ENCODE measurements at regions not wholly inside any gene's neighbourhood (a gene's known extent, or its start where the extent isn't known, plus 50 kb on each side); places are given as distances from the start of the nearest gene placed in this dataset.

DNA sequence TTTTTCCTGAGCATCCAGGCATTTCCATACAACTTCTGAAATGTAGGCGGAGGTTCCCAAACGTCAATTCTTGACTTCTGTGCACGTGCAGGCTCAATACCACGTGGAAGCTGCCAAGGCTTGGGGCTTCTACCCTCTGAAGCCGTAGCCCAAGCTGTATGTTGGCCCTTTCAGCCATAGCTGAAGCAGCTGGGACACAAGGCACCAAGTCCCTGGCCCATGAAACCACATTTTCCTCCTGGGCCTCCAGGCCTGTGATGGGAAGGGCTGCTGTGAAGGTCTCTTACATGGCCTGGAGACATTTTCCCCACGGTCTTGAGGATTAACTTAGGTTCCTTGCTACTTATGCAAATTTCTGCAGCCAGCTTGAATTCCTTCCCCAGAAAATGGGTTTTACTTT, 103.6 kb downstream of the NREP start:
- Histone ChIP-seq H3K36me3 (ENCODE audit: insufficient read depth, low read length) (no peaks in the 10 kb centered on the region), H3K9me3 (replicated peaks; ENCODE audit: low read length) (no peaks in the 10 kb centered on the region), H3K4me3 (ENCODE audit: low read length) (no peak overlapping the region), H3K27me3 (ENCODE audit: control insufficient read depth, insufficient read depth, low read length) (no peaks in the 10 kb centered on the region), H3K4me2 (ENCODE audit: low read length) (no peak overlapping the region), H3K4me1 (ENCODE audit: control insufficient read depth, insufficient read depth, low read length) (no peaks in the 10 kb centered on the region), H3K9ac (ENCODE audit: low read depth, low read length) (no peak overlapping the region)

DNA sequence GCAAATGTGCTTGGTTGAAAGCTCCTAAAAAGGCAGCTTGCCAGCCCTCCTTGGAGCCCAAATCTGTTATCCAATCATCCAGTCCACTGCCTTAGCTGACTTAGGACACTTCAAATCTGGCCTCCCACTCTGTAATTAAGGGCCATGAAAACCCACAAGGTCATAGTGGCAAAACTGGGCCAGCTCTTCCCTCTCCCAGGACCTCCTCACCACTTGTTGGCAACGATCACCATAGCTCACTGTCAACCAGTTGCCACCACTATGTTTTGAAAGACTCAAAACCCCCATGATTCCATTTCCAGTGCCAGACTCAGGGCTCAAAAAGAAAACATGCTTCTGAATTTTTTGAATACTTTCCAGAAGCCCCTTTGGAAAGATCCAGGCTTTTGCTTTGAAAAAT, 107.5 kb downstream of the NREP start:
- no peaks in the 10 kb centered on the region for H3K27me3 ChIP-seq (ENCODE audit: control insufficient read depth, insufficient read depth, low read length)
- H3K4me2 ChIP-seq (ENCODE audit: low read length) = no peak overlapping the region
- no peaks in the 10 kb centered on the region for H3K9me3 ChIP-seq (replicated peaks; ENCODE audit: low read length)
- H3K9ac ChIP-seq (ENCODE audit: low read depth, low read length) = no peak overlapping the region
- H3K4me3 ChIP-seq (ENCODE audit: low read length) = no peak overlapping the region
- no peaks in the 10 kb centered on the region for H3K4me1 ChIP-seq (ENCODE audit: control insufficient read depth, insufficient read depth, low read length)
- H3K36me3 ChIP-seq (ENCODE audit: insufficient read depth, low read length) = no peaks in the 10 kb centered on the region

DNA sequence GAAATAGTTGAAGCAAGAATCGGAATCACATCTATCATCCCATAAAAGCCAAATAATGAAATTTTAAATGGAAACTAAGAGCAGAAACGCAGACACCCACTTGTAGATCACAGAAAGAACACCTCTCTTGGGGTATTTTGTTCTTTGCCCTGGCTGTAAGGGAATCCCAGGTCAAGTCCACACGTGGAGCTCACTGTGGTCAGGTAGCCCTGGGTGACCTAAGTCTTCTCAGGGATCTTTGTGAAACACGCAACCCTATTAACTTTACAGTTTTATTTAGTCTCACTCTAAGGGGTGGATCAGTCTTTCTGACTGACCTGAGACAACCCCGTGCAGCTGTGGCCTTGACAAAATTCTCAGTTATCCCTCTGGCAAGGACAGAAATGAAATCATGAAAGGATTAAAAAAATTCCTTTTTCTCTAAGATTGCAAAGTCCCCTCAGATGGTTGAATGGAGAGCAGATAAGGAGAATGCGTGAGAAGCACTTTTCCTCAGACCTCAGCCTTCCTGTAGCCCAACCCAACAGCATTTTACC, 111.6 kb downstream of the NREP start:
- H3K9ac ChIP-seq (ENCODE audit: low read depth, low read length) = no peak overlapping the region
- H3K27me3 ChIP-seq (ENCODE audit: control insufficient read depth, insufficient read depth, low read length) = no peaks in the 10 kb centered on the region
- no peaks in the 10 kb centered on the region for H3K9me3 ChIP-seq (replicated peaks; ENCODE audit: low read length)

DNA sequence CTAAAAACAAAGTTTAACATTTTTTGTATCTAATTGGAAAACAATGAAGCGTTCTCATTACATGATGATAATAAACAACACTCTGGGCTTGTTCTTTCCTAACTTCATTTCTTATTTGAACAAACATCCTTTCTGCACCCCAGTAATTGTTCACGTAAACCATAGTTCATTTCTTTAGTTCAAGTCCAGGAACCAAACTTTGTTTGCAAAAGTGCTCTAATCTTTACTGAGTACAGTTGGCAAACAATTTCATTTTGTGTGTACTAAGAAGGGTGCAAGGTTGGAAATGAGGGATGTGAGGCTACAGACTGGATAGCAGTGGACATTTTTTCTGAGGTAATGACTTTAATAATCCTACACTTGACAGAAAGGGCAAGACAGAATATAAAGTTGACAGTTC, 113.5 kb downstream of the NREP start:
- H3K4me1 ChIP-seq (ENCODE audit: control insufficient read depth, insufficient read depth, low read length) = peaks cover 7% of the 10 kb centered on the region
- H3K9ac ChIP-seq (ENCODE audit: low read depth, low read length) = no peak overlapping the region
- H3K27me3 ChIP-seq (ENCODE audit: control insufficient read depth, insufficient read depth, low read length) = no peaks in the 10 kb centered on the region
- no peaks in the 10 kb centered on the region for H3K9me3 ChIP-seq (replicated peaks; ENCODE audit: low read length)
- H3K4me2 ChIP-seq (ENCODE audit: low read length) = no peak overlapping the region
- H3K4me3 ChIP-seq (ENCODE audit: low read length) = no peak overlapping the region
- H3K36me3 ChIP-seq (ENCODE audit: insufficient read depth, low read length) = no peaks in the 10 kb centered on the region

More for the DNA sequence above, 111.6 kb downstream of the NREP start:
- Histone ChIP-seq H3K36me3 (ENCODE audit: insufficient read depth, low read length) (no peaks in the 10 kb centered on the region), H3K4me2 (ENCODE audit: low read length) (no peak overlapping the region), H3K4me1 (ENCODE audit: control insufficient read depth, insufficient read depth, low read length) (peaks cover 7% of the 10 kb centered on the region), H3K4me3 (ENCODE audit: low read length) (no peak overlapping the region)

DNA sequence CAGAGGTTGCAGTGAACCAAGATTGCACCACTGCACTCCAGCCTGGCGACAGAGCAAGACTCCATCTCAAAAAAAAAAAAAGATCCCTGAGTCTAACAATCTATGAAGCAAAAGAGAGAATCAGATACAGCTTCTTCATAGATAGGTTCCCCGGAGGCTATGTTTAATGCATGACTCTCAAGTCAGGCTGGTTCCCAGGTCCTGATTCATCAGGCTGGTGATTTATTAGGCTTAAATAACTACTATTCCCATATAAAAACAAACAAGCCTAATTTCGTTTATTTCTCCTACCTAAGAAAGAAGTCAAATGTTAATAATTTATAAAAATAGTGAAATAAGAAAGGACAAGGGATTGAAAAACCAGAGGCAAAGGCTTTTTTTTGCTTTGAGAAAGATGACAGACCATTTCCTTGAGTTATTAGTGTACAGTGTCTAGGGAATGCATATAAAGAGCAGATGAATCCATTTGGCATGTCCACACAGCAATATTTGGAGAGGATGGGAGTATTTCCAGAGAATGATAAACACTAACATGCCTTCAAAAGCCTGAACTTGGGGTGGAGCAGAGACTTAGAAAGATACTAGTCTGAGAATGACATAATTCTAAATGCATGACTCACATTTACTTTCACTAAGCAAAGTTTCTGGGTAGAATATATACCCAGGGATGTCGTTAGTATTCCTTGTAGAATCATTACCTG, 115.3 kb downstream of the NREP start:
- H3K9ac ChIP-seq (ENCODE audit: low read depth, low read length) = no peak overlapping the region
- H3K4me2 ChIP-seq (ENCODE audit: low read length) = peak overlapping the region; percentile 55
- H3K36me3 ChIP-seq (ENCODE audit: insufficient read depth, low read length) = no peaks in the 10 kb centered on the region
- H3K9me3 ChIP-seq (replicated peaks; ENCODE audit: low read length) = peaks cover 14% of the 10 kb centered on the region
- no peaks in the 10 kb centered on the region for H3K27me3 ChIP-seq (ENCODE audit: control insufficient read depth, insufficient read depth, low read length)
- H3K4me3 ChIP-seq (ENCODE audit: low read length) = no peak overlapping the region
- H3K4me1 ChIP-seq (ENCODE audit: control insufficient read depth, insufficient read depth, low read length) = peaks cover 7% of the 10 kb centered on the region

DNA sequence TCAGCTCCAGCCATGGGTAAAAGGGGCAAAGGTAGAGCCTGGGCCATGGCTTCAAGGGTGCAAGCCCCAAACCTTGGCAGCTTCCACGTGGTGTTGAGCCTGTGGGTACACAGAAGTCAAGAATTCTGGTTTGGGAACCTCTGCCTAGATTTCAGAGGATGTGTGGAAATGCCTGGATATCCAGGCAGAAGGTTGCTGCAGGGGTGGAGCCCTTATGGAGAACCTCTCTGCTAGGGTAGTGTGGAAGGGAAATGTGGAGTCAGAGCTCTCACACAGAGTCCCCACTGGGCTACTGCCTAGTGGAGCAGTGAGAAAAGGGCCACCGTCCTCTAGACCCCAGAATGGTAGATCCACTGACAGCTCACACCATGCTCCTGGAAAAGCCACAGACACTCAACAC, 117.1 kb downstream of the NREP start:
- no peak overlapping the region for H3K9ac ChIP-seq (ENCODE audit: low read depth, low read length)
- H3K4me2 ChIP-seq (ENCODE audit: low read length) = no peak overlapping the region
- H3K4me1 ChIP-seq (ENCODE audit: control insufficient read depth, insufficient read depth, low read length) = peaks cover 7% of the 10 kb centered on the region
- no peak overlapping the region for H3K4me3 ChIP-seq (ENCODE audit: low read length)
- no peaks in the 10 kb centered on the region for H3K27me3 ChIP-seq (ENCODE audit: control insufficient read depth, insufficient read depth, low read length)
- H3K9me3 ChIP-seq (replicated peaks; ENCODE audit: low read length) = peaks cover 14% of the 10 kb centered on the region
- no peaks in the 10 kb centered on the region for H3K36me3 ChIP-seq (ENCODE audit: insufficient read depth, low read length)

DNA sequence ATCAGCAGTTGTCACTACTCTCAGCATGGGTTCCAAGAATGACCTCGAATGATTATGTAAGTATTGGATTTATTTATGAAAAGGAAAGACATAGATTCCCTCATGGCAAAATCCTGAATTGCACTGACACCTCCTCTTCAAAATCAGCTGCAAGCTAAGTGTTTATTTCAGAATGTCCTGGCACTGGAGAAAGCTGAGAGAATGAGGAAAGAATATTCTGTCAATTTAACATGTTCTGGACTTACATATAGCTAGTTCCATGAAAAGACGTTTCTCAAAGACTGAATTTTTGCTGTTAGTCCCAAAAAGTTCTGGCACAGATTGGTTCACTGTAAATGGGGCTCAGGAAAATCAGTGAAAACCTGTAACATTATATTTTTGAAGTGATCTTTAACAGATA, 120.3 kb downstream of the NREP start:
- no peaks in the 10 kb centered on the region for H3K27me3 ChIP-seq (ENCODE audit: control insufficient read depth, insufficient read depth, low read length)

DNA sequence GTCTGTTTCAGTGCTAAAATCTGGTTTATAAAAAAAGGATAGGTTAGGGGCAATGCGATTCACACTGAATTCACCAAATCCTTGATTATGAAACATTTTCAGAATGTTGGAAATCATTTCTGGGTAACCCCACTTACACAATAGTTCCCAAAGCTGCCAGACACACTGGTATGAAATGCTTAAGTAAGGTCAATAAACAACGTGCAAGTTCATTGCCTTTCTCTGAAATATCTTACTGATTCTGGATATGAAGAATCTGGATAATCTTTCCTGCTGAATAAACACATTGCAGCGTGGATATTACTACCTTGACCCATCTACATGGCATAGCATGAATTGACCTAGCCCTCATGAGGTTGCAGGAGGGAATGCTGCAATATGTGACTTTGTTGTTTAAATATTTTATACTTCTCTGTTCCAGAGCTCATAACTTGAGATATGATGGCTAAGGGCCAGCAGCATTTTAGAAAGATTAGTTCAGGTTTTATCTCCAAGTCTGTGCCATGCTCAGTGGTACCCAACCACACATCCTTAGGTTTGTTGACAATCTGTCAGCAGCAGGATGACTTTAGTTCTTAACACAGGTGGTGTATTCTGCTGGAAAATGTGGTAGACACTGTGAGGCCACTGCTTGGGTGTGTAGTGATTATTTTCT, 121.0 kb downstream of the NREP start:
- peaks cover 14% of the 10 kb centered on the region for H3K9me3 ChIP-seq (replicated peaks; ENCODE audit: low read length)
- H3K4me1 ChIP-seq (ENCODE audit: control insufficient read depth, insufficient read depth, low read length) = no peaks in the 10 kb centered on the region
- H3K9ac ChIP-seq (ENCODE audit: low read depth, low read length) = no peak overlapping the region
- H3K4me2 ChIP-seq (ENCODE audit: low read length) = no peak overlapping the region
- no peaks in the 10 kb centered on the region for H3K27me3 ChIP-seq (ENCODE audit: control insufficient read depth, insufficient read depth, low read length)
- H3K4me3 ChIP-seq (ENCODE audit: low read length) = no peak overlapping the region
- no peaks in the 10 kb centered on the region for H3K36me3 ChIP-seq (ENCODE audit: insufficient read depth, low read length)

More for the DNA sequence above, 120.3 kb downstream of the NREP start:
- Histone ChIP-seq H3K4me1 (ENCODE audit: control insufficient read depth, insufficient read depth, low read length) (peaks cover 2% of the 10 kb centered on the region), H3K4me3 (ENCODE audit: low read length) (no peak overlapping the region), H3K9me3 (replicated peaks; ENCODE audit: low read length) (peaks cover 14% of the 10 kb centered on the region), H3K9ac (ENCODE audit: low read depth, low read length) (no peak overlapping the region), H3K4me2 (ENCODE audit: low read length) (no peak overlapping the region), H3K36me3 (ENCODE audit: insufficient read depth, low read length) (no peaks in the 10 kb centered on the region)

DNA sequence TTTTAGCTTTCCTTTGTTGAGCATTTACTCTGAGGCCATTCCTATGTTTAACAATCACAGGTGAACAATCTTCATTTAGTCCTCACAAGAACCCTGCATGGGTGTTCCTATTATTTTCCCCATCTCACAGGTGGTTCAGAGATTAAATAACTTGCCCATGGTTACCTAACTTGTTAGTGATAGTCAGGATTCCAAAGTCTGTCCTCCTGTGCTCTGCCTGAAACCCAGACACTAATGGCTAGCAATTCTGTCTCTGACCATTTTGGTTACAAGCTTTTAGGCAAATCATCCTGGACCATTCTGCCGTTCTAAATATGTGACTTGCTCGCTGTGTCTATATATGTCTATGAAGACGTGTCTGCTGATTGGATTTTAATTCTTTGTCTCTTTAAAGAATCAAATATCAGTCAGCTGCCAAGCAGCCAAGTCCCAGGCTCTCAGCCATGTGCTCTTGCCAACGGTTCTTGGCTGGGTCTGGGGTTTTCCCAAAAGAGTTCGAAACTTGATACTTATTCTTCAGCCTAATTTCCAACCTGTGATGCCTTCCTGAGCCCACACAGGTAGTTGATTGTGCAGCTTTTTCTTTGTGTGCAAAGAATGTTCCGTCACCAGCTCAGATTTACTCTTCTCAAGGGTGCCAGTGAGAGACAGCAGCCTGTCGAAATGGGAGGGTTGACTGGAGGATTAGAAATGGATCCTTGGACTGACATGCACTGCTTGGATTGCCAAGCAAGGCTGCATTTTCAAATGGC, 121.7 kb downstream of the NREP start:
- no peaks in the 10 kb centered on the region for H3K27me3 ChIP-seq (ENCODE audit: control insufficient read depth, insufficient read depth, low read length)
- peaks cover 14% of the 10 kb centered on the region for H3K9me3 ChIP-seq (replicated peaks; ENCODE audit: low read length)
- no peaks in the 10 kb centered on the region for H3K36me3 ChIP-seq (ENCODE audit: insufficient read depth, low read length)
- no peak overlapping the region for H3K4me2 ChIP-seq (ENCODE audit: low read length)
- no peak overlapping the region for H3K4me3 ChIP-seq (ENCODE audit: low read length)
- H3K9ac ChIP-seq (ENCODE audit: low read depth, low read length) = no peak overlapping the region
- no peaks in the 10 kb centered on the region for H3K4me1 ChIP-seq (ENCODE audit: control insufficient read depth, insufficient read depth, low read length)

DNA sequence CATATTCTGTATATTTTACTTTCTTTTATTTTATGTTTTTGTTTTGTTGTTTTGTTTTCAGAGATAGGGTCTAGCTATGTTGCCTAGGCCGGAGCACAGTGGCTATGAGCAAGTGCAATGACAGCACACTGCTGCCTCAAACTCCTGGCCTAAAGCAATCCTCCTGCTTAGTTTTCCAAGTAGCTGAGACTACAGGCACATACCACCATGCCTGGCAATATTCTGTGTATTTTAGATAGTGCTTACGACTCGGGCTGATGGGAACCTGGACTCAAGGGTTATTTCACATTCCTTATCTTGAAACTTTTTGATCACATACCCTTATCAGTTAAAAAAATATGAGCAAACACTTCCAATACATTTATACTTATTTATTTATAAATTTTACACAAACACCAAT, 119.0 kb upstream of the STARD4 start:
- H3K4me3 ChIP-seq (ENCODE audit: low read length) = no peak overlapping the region
- H3K9me3 ChIP-seq (replicated peaks; ENCODE audit: low read length) = no peaks in the 10 kb centered on the region
- H3K36me3 ChIP-seq (ENCODE audit: insufficient read depth, low read length) = no peaks in the 10 kb centered on the region
- peaks cover 10% of the 10 kb centered on the region for H3K4me1 ChIP-seq (ENCODE audit: control insufficient read depth, insufficient read depth, low read length)
- H3K27me3 ChIP-seq (ENCODE audit: control insufficient read depth, insufficient read depth, low read length) = no peaks in the 10 kb centered on the region
- no peak overlapping the region for H3K9ac ChIP-seq (ENCODE audit: low read depth, low read length)
- H3K4me2 ChIP-seq (ENCODE audit: low read length) = no peak overlapping the region

DNA sequence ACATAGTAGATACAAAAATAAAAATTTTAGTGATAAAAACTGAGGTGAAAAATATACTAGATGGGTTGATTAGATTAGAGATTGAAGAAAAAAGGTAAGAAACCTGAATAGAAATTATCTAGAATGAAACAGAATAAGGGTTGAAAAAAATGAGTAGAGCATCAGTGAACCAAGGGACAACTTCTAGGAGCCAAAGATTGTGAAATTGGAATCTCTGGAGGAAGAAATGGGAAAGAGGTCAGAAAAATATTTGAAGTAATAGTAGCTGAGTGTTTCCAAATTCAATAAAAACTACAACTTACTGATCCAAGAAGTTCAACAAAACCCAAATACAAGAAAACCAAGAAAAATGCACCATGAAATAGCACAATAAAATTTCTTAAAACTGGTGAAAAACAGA, 116.6 kb upstream of the STARD4 start:
- Histone ChIP-seq H3K4me3 (ENCODE audit: low read length) (no peak overlapping the region), H3K36me3 (ENCODE audit: insufficient read depth, low read length) (no peaks in the 10 kb centered on the region), H3K27me3 (ENCODE audit: control insufficient read depth, insufficient read depth, low read length) (no peaks in the 10 kb centered on the region), H3K9me3 (replicated peaks; ENCODE audit: low read length) (no peaks in the 10 kb centered on the region), H3K4me2 (ENCODE audit: low read length) (no peak overlapping the region), H3K9ac (ENCODE audit: low read depth, low read length) (no peak overlapping the region), H3K4me1 (ENCODE audit: control insufficient read depth, insufficient read depth, low read length) (peaks cover 10% of the 10 kb centered on the region)
